GM23248 (cell line): ENCODE measurements at regions not wholly inside any gene's neighbourhood (a gene's known extent, or its start where the extent isn't known, plus 50 kb on each side); places are given as distances from the start of the nearest gene placed in this dataset.

Source experiments
- DNase-seq: peaks from one replicate; pipeline ENCODE4 v3.0.0-alpha.2; 2015
- H2AFZ ChIP-seq: fragments of 200-600 bp; sonication (generic); 2 replicates; pipeline ENCODE4 v1.6.1; 2016; ENCODE audit warnings: antibody characterized with exemption
- H3F3A ChIP-seq: fragments of 200-600 bp; sonication (generic); 2 replicates; pipeline ENCODE4 v1.6.1; 2016; ENCODE audit warnings: mild to moderate bottlenecking, antibody characterized with exemption, mixed run types; ENCODE audit not compliant: insufficient read depth
- H3K27ac ChIP-seq: fragments of 200-600 bp; sonication (generic); 2 replicates; pipeline ENCODE4 v1.5.1; 2016; ENCODE audit warnings: mild to moderate bottlenecking
- H3K27me3 ChIP-seq: fragments of 200-600 bp; sonication (generic); replicated peaks from 2 replicates; pipeline ENCODE4 v1.6.1; 2016; ENCODE audit warnings: mild to moderate bottlenecking; ENCODE audit not compliant: insufficient read depth
- H3K36me3 ChIP-seq: fragments of 200-600 bp; sonication (generic); 2 replicates; pipeline ENCODE4 v1.6.1; 2016; ENCODE audit warnings: low read depth, mild to moderate bottlenecking
- H3K4me1 ChIP-seq: fragments of 200-600 bp; sonication (generic); 2 replicates; pipeline ENCODE4 v1.6.1; 2016; ENCODE audit warnings: mild to moderate bottlenecking; ENCODE audit not compliant: insufficient read depth
- H3K4me2 ChIP-seq: fragments of 200-600 bp; sonication (generic); one replicate; pipeline ENCODE4 v1.6.1; 2016; ENCODE audit warnings: mild to moderate bottlenecking; ENCODE audit not compliant: unreplicated experiment
- H3K4me3 ChIP-seq: fragments of 200-600 bp; sonication (generic); 2 replicates; pipeline ENCODE4 v1.5.1; 2016; ENCODE audit warnings: mild to moderate bottlenecking
- H3K79me2 ChIP-seq: fragments of 200-600 bp; sonication (generic); 2 replicates; pipeline ENCODE4 v1.6.1; 2016; ENCODE audit warnings: mild to moderate bottlenecking; ENCODE audit not compliant: insufficient read depth
- H3K9ac ChIP-seq: fragments of 200-600 bp; sonication (generic); 2 replicates; pipeline ENCODE4 v1.6.1; 2016; ENCODE audit warnings: mild to moderate bottlenecking
- H3K9me2 ChIP-seq: fragments of 200-600 bp; sonication (generic); 2 replicates; pipeline ENCODE4 v1.6.1; 2016; ENCODE audit warnings: mixed run types, mild to moderate bottlenecking, moderate library complexity; ENCODE audit not compliant: insufficient read depth
- H3K9me3 ChIP-seq: fragments of 200-600 bp; sonication (generic); one replicate; pipeline ENCODE4 v1.6.1; 2017; ENCODE audit warnings: low read depth
- H4K20me1 ChIP-seq: fragments of 200-600 bp; sonication (generic); 2 replicates; pipeline ENCODE4 v1.6.0; 2016; ENCODE audit not compliant: insufficient read depth
- EZH2 ChIP-seq: fragments of 200-600 bp; sonication (generic); IDR thresholded peaks from 2 replicates; pipeline ENCODE4 v1.6.1; 2018; ENCODE audit warnings: antibody characterized with exemption, mild to moderate bottlenecking; ENCODE audit not compliant: insufficient read depth, poor library complexity, severe bottlenecking
- EZH2phosphoT487 ChIP-seq: fragments of 200-600 bp; sonication (generic); IDR thresholded peaks from 2 replicates; pipeline ENCODE4 v1.6.1; 2018; ENCODE audit warnings: antibody characterized with exemption, moderate library complexity, mild to moderate bottlenecking, low read depth; ENCODE audit not compliant: insufficient read depth
- whole genome bisulfite sequencing, 2 experiments: methylation state at CpG; one replicate each; pipeline ENCODE4 v1.1.6; 2015 to 2017; ENCODE audit warnings: low lambda C conversion rate in 2 of 2, low coverage in 1 of 2; ENCODE audit errors: missing lambda C conversion rate in 2 of 2; 5-methylcytosine and 5-hydroxymethylcytosine counted together
- in situ Hi-C: fragments of 300-500 bp; cut with MboI; formaldehyde crosslinking; loops from 2 replicates; pipeline ENCODE4 v1.15.0; 2020

DNA sequence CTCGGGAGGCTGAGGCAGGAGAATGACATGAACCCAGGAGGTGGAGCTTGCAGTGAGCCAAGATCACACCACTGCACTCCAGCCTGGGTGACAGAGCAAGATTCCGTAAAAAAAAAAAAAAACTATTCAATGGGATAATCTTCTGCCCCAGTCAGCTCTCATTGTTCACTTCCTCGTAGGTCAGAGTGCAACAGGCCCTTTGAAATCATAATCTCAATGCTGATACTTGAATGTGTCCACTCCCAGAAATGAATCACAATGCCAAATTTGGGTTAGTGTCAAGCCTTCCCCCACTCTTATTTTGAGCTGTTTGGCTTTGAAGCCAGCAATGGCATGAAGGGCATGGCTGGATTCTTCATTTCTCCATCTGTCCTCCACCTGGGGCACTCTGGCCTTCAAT, 610.3 kb upstream of the KLF4 start:
- Histone ChIP-seq H3K79me2 (no peaks in the 10 kb centered on the region), H3F3A (peaks cover 17% of the 10 kb centered on the region), H3K4me1 (peaks cover 15% of the 10 kb centered on the region), H2AFZ (no peak overlapping the region), H3K4me2 (no peak overlapping the region), H3K9me3 (no peaks in the 10 kb centered on the region), H3K9me2 (no peaks in the 10 kb centered on the region), H3K27ac (no peak overlapping the region), H3K36me3 (no peaks in the 10 kb centered on the region), H3K27me3 (no peaks in the 10 kb centered on the region), H3K9ac (no peak overlapping the region), H3K4me3 (no peak overlapping the region), H4K20me1 (no peaks in the 10 kb centered on the region)
- WGBS, 2 experiments, result 81% methylated on average over 3 of the region's 3 CpGs
- no peak for DNase-seq
- TF ChIP-seq EZH2, result no peak
- TF ChIP-seq EZH2phosphoT487, result no peak
- in situ Hi-C loops, result no loop called here

DNA sequence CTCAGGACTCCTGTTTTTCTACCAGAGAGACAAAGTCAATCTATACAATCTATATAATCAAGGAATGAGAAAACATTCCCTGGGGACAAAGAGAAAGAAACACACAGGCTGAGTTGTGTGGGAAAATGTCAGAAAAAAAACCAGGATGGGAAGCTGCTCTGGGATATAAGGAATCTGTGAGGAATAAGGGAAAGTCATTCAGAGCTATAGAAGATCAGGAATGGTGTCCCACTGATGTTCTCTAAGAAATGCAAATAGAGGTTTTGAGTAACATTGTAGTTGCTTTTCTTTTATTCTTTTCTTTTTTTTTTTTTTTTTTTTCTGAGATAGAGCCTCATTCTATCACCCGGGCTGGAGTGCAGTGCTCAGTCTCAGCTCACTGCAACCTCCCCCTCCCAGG, 605.9 kb upstream of the KLF4 start:
- Histone ChIP-seq H3K27ac (no peak overlapping the region), H3K9ac (no peak overlapping the region), H3K4me3 (no peak overlapping the region), H3K79me2 (no peaks in the 10 kb centered on the region), H3F3A (peaks cover 17% of the 10 kb centered on the region), H4K20me1 (no peaks in the 10 kb centered on the region), H3K9me3 (no peaks in the 10 kb centered on the region), H3K9me2 (no peaks in the 10 kb centered on the region), H2AFZ (no peak overlapping the region), H3K4me1 (peaks cover 18% of the 10 kb centered on the region), H3K27me3 (no peaks in the 10 kb centered on the region), H3K36me3 (no peaks in the 10 kb centered on the region), H3K4me2 (no peak overlapping the region)
- 69 to 90% methylated on average over 1 of the region's 1 CpG for WGBS, 2 experiments
- no peak for DNase-seq
- in situ Hi-C loops, result no loop called here
- TF ChIP-seq EZH2phosphoT487 (no peak), EZH2 (no peak)

DNA sequence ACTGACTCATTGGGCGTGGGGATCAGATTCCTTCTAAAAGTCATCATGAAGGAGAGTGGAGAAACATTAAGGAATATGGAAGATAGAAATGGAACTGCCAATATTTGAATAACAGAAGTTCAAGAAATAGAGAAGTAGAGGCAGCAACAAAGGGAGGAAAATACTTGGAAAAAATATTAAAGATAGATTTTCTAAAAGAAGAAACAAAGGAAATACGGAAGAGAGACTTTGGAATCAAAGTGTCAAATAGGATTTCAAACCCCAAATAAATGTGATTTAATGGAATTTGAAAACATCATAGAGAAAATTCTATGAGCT, 605.1 kb upstream of the KLF4 start:
- Histone ChIP-seq H3K79me2 (no peaks in the 10 kb centered on the region), H3K4me3 (peak overlapping the region; percentile 8; the same call in 1 of the 2 replicates), H3K36me3 (no peaks in the 10 kb centered on the region), H3K27me3 (no peaks in the 10 kb centered on the region), H3K9ac (no peak overlapping the region), H3F3A (peaks cover 17% of the 10 kb centered on the region), H2AFZ (peak overlapping the region; percentile 34), H3K9me3 (no peaks in the 10 kb centered on the region), H3K9me2 (no peaks in the 10 kb centered on the region), H4K20me1 (no peaks in the 10 kb centered on the region), H3K4me1 (peaks cover 18% of the 10 kb centered on the region), H3K4me2 (peak overlapping the region; percentile 30), H3K27ac (peak overlapping the region; percentile 42)
- peak; percentile 73 for DNase-seq
- WGBS, 2 experiments, result 51 to 61% methylated on average over 2 of the region's 2 CpGs
- in situ Hi-C loops, result no loop called here
- TF ChIP-seq EZH2phosphoT487 (no peak), EZH2 (no peak)

DNA sequence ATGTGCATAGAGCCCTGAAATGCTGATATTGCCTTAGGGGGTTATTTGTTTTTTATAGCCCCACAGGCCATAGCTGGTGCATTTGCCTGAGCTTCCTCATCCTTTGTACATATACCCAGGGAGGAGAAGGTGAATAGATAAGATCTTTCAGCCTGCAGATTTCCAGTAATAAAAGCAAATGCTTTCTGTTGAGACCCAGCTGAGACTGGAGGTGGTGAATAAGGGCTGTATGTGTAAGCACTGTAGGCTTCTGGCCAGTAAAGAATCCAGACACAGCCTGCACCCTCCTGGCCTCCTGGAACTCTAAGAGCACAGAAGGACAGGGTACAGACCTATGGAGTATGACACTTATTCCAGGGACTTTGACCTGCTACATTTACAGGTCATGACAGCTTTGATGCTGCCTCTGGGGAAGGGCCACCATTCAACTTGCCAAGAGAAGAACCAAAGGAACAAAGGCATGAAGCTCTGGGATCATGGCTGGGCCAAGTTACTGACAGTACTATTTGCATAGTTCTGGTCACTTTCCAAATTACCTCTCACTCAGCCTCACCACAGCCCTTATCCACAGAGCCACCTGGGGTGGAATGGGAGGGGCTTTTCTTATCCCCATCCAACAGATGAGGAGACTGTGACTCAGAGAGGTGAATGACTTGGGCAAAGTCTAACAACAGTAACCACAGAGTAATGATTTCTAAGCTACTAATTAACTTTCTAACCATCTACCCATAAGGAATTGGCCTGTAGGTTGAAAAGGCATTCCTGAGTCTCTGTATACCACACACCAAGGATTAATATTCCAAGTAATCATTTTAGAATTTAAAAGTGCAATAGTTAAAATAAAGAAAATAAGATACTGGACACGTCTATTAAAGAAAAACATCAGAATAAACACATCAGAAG, 604.5 kb upstream of the KLF4 start:
- DNase-seq, result peak; percentile 52
- Histone ChIP-seq H3K9me2 (no peaks in the 10 kb centered on the region), H3K9me3 (no peaks in the 10 kb centered on the region), H3K4me2 (peak overlapping the region; percentile 30), H3K4me3 (peak overlapping the region; percentile 8; the same call in 1 of the 2 replicates), H2AFZ (peak overlapping the region; percentile 34), H4K20me1 (no peaks in the 10 kb centered on the region), H3K36me3 (no peaks in the 10 kb centered on the region), H3F3A (peaks cover 17% of the 10 kb centered on the region), H3K27me3 (no peaks in the 10 kb centered on the region), H3K27ac (peak overlapping the region; percentile 42), H3K4me1 (peaks cover 18% of the 10 kb centered on the region), H3K79me2 (no peaks in the 10 kb centered on the region), H3K9ac (no peak overlapping the region)
- TF ChIP-seq EZH2 (no peak), EZH2phosphoT487 (no peak)
- 4% methylated on average over 1 of the region's 1 CpG for WGBS, 2 experiments
- in situ Hi-C loops, result no loop called here
